Mammary epithelial cell (primary cell): ENCODE measurements at regions not wholly inside any gene's neighbourhood (a gene's known extent, or its start where the extent isn't known, plus 50 kb on each side); places are given as distances from the start of the nearest gene placed in this dataset.

Source experiments
- EZH2 ChIP-seq: IDR thresholded peaks from 2 replicates; pipeline ENCODE4 v1.6.1; 2012; ENCODE audit warnings: low read length, inconsistent platforms, borderline replicate concordance
- TF ChIP-seq, protein P1 (sequence below), 2 donors: IDR thresholded peaks in 1 of 2; conservative IDR thresholded peaks in 1 of 2; 2 replicates each; pipeline ENCODE4 v1.5.1; 2011 to 2012; ENCODE audit warnings: inconsistent platforms in 2 of 2, low read length in 2 of 2, mild to moderate bottlenecking in 2 of 2, control low read depth in 1 of 2, low read depth in 1 of 2; ENCODE audit not compliant: insufficient read depth in 1 of 2; ENCODE audit errors: extremely low read depth in 1 of 2

- TF ChIP-seq, protein P1, sequence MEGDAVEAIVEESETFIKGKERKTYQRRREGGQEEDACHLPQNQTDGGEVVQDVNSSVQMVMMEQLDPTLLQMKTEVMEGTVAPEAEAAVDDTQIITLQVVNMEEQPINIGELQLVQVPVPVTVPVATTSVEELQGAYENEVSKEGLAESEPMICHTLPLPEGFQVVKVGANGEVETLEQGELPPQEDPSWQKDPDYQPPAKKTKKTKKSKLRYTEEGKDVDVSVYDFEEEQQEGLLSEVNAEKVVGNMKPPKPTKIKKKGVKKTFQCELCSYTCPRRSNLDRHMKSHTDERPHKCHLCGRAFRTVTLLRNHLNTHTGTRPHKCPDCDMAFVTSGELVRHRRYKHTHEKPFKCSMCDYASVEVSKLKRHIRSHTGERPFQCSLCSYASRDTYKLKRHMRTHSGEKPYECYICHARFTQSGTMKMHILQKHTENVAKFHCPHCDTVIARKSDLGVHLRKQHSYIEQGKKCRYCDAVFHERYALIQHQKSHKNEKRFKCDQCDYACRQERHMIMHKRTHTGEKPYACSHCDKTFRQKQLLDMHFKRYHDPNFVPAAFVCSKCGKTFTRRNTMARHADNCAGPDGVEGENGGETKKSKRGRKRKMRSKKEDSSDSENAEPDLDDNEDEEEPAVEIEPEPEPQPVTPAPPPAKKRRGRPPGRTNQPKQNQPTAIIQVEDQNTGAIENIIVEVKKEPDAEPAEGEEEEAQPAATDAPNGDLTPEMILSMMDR (conservative IDR thresholded peaks at IDR 0.05 in 1 of 2, IDR thresholded peaks at IDR 0.05 in 1 of 2; ENCODE audit: extremely low read depth in 1 of 2, insufficient read depth in 1 of 2, low read depth in 1 of 2, low read length in 2 of 2) = no peak
- no peak for TF ChIP-seq EZH2
Observed at GRCh38 chr16:17668386-17668785, 197.6 kb upstream of the XYLT1 start.
